SK-N-SH (cell line): ENCODE measurements at regions not wholly inside any gene's neighbourhood (a gene's known extent, or its start where the extent isn't known, plus 50 kb on each side); places are given as distances from the start of the nearest gene placed in this dataset.

Source experiments
- CTCF ChIA-PET: fragments of 300-600, 350-600 bp; formaldehyde crosslinking; extraction: SDS; loops from one replicate; lab custom pipeline; 2021; lab: Yijun Ruan, JAX
- POLR2A ChIA-PET: fragments of 350-600 bp; sonication (Branson Sonifier 250); formaldehyde crosslinking; extraction: SDS; loops from one replicate; lab custom pipeline; 2020; ENCODE audit warnings: antibody characterized with exemption, inconsistent platforms; lab: Yijun Ruan, JAX
- DNase-seq: peaks from one replicate; pipeline ENCODE4 v3.0.0; 2012
- H2AFZ ChIP-seq: fragments of 200-600 bp; sonication (generic); 2 replicates; pipeline ENCODE4 v1.8.1; 2016; ENCODE audit warnings: antibody characterized with exemption, mild to moderate bottlenecking, low read depth
- H3F3A ChIP-seq: fragments of 200-600 bp; sonication (generic); replicated peaks from 2 replicates; pipeline ENCODE3; 2016; ENCODE audit warnings: antibody characterized with exemption, mild to moderate bottlenecking; ENCODE audit not compliant: insufficient read depth
- H3K27ac ChIP-seq, 2 experiments: fragments of 200-500 bp in 1 of 2; fragments of 200-600 bp in 1 of 2; sonication (Bioruptor generic) in 1 of 2; sonication (generic), shearing (Covaris generic) in 1 of 2; 2 replicates each; pipeline versions ENCODE4 v1.5.1 to v1.6.1; 2014 to 2016; ENCODE audit warnings: low read depth in 2 of 2, inconsistent platforms in 1 of 2, low read length in 1 of 2, mild to moderate bottlenecking in 1 of 2, mixed read lengths in 1 of 2
- H3K27me3 ChIP-seq: fragments of 200-600 bp; sonication (generic), shearing (Covaris generic); 2 replicates; pipeline ENCODE4 v1.6.1; 2016; ENCODE audit warnings: mixed run types; ENCODE audit not compliant: insufficient read depth
- H3K36me3 ChIP-seq, 2 experiments: fragments of 200-500 bp in 1 of 2; fragments of 200-600 bp in 1 of 2; sonication (Bioruptor generic) in 1 of 2; sonication (generic) in 1 of 2; replicated peaks in 1 of 2; 2 replicates each; pipeline versions ENCODE3 to v1.5.1; 2014 to 2016; ENCODE audit warnings: low read length in 1 of 2, mild to moderate bottlenecking in 1 of 2; ENCODE audit not compliant: insufficient read depth in 2 of 2, control insufficient read depth in 1 of 2
- H3K4me1 ChIP-seq, 2 experiments: fragments of 200-500 bp in 1 of 2; fragments of 200-600 bp in 1 of 2; sonication (Bioruptor generic) in 1 of 2; sonication (generic), shearing (Covaris generic) in 1 of 2; 2 replicates each; pipeline versions ENCODE4 v1.5.1 to v1.6.1; 2014 to 2016; ENCODE audit warnings: low read depth in 1 of 2, low read length in 1 of 2, mixed run types in 1 of 2; ENCODE audit not compliant: insufficient read depth in 2 of 2, control insufficient read depth in 1 of 2
- H3K4me2 ChIP-seq: fragments of 200-600 bp; sonication (generic), shearing (Covaris generic); 2 replicates; pipeline ENCODE4 v1.6.1; 2017; ENCODE audit warnings: mixed run types
- H3K4me3 ChIP-seq, 2 experiments: fragments of 200-500 bp in 1 of 2; fragments of 200-600 bp in 1 of 2; sonication (Bioruptor generic) in 1 of 2; sonication (generic), shearing (Covaris generic) in 1 of 2; 2 replicates each; pipeline versions ENCODE4 v1.5.1 to v1.8.1; 2014 to 2016; ENCODE audit warnings: low read depth in 2 of 2, inconsistent platforms in 1 of 2, low read length in 1 of 2, mild to moderate bottlenecking in 1 of 2, mixed read lengths in 1 of 2, moderate library complexity in 1 of 2
- H3K79me2 ChIP-seq: fragments of 200-600 bp; sonication (generic); 2 replicates; pipeline ENCODE4 v1.8.1; 2017; ENCODE audit warnings: mild to moderate bottlenecking; ENCODE audit not compliant: insufficient read depth
- H3K9ac ChIP-seq: fragments of 200-600 bp; sonication (generic); 2 replicates; pipeline ENCODE4 v1.6.1; 2017; ENCODE audit warnings: mixed run types
- H3K9me2 ChIP-seq: fragments of 200-600 bp; sonication (generic); 2 replicates; pipeline ENCODE4 v1.6.1; 2017; ENCODE audit warnings: mixed run types
- H3K9me3 ChIP-seq: fragments of 200-600 bp; sonication (generic); 2 replicates; pipeline ENCODE4 v1.6.1; 2017; ENCODE audit warnings: mixed run types, mild to moderate bottlenecking, moderate library complexity
- H4K20me1 ChIP-seq: fragments of 200-600 bp; sonication (generic); 2 replicates; pipeline ENCODE4 v1.6.1; 2017; ENCODE audit warnings: mild to moderate bottlenecking, mixed run types; ENCODE audit not compliant: insufficient read depth
- EZH2phosphoT487 ChIP-seq: fragments of 200-600 bp; sonication (generic); IDR thresholded peaks from 2 replicates; pipeline ENCODE4 v1.6.1; 2017; ENCODE audit warnings: low read depth, mixed run types, mild to moderate bottlenecking, antibody characterized with exemption, moderate library complexity, borderline replicate concordance
- MEF2A ChIP-seq: IDR thresholded peaks from 2 replicates; pipeline ENCODE4 v1.4.0; 2012; ENCODE audit warnings: low read depth, borderline replicate concordance
- PBX3 ChIP-seq: IDR thresholded peaks from 2 replicates; pipeline ENCODE4; 2012
- ZBTB33 ChIP-seq: IDR thresholded peaks from 2 replicates; pipeline ENCODE4 v1.4.0; 2012; ENCODE audit warnings: low read depth, borderline replicate concordance
- WGBS: methylation state at CpG from one replicate; pipeline ENCODE4 v1.1.6; 2017; ENCODE audit warnings: low lambda C conversion rate; 5-methylcytosine and 5-hydroxymethylcytosine counted together
- TF ChIP-seq, protein P1 (sequence below): IDR thresholded peaks from 2 replicates; pipeline ENCODE4 v1.6.1; 2012; ENCODE audit warnings: mild to moderate bottlenecking, low read depth, low read length, moderate library complexity

DNA sequence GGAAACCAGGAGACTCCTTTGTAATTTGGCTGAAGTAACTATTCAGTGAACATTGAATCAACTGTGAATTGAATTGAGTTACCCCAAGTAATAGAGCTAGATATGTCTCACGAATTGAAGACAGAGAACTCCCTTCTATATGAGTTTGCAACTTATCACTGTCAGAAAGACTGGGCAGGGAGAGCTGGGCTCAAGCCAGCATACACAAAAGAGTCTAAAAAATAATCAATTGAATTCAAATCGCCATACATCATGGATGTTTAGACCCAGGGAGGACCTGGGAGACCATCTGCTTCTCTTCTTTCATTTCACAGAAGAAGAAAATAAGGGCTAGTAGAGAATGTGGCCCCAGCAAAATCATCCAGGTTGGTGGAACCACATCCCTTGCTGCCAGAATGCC, 503.1 kb upstream of the AUTS2 start:
- Histone ChIP-seq H4K20me1 (no peaks in the 10 kb centered on the region), H3K27me3 (no peaks in the 10 kb centered on the region), H2AFZ (no peak overlapping the region), H3K9ac (no peak overlapping the region), H3K4me3 (no peak overlapping the region), H3K4me1 (peaks cover 0 to 8% of the 10 kb centered on the region in 2 experiments; a peak in 1 of 4 replicates), H3K9me3 (no peaks in the 10 kb centered on the region), H3F3A (no peaks in the 10 kb centered on the region), H3K27ac (no peak overlapping the region), H3K4me2 (no peak overlapping the region), H3K9me2 (no peaks in the 10 kb centered on the region), H3K79me2 (no peaks in the 10 kb centered on the region), H3K36me3 (no peaks in the 10 kb centered on the region)
- DNase-seq = no peak
- TF ChIP-seq ZBTB33 (no peak), PBX3 (no peak)
- CTCF ChIA-PET = no interaction called here
- 12% methylated on average over 2 of the region's 2 CpGs for WGBS
- POLR2A ChIA-PET = no interaction called here

DNA sequence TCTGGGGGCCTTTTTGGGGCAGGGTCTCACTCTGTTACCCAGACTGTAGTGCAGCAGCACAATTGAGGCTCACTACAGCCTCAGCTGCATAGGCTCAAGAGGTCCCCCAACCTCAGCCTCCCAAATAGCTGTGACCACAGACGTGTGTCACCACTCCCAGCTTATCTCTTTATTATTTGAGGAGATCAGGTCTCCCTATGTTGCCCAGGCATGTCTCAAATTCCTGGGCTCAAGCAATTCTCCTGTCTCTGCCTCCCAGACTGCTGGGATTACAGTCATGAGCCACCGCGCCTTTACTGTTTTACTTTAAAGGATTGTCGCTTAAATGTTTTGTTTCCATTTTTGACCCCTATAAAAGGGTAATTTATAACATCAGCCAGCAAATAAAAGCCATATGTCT, 502.6 kb upstream of the AUTS2 start:
- no peaks in the 10 kb centered on the region for H3K9me2 ChIP-seq
- H3K9me3 ChIP-seq = no peaks in the 10 kb centered on the region
- no peaks in the 10 kb centered on the region for H3K36me3 ChIP-seq
- no peak overlapping the region for H2AFZ ChIP-seq
- H3F3A ChIP-seq = no peaks in the 10 kb centered on the region
- CTCF ChIA-PET = no interaction called here
- 59% methylated on average over 4 of the region's 4 CpGs for WGBS
- H3K9ac ChIP-seq = no peak overlapping the region
- no peak overlapping the region for H3K4me2 ChIP-seq
- POLR2A ChIA-PET = no interaction called here
- peaks cover 0 to 8% of the 10 kb centered on the region in 2 experiments; a peak in 1 of 4 replicates for H3K4me1 ChIP-seq
- no peak for DNase-seq
- no peak overlapping the region for H3K27ac ChIP-seq
- TF ChIP-seq EZH2phosphoT487 = no peak
- no peaks in the 10 kb centered on the region for H3K27me3 ChIP-seq
- H4K20me1 ChIP-seq = no peaks in the 10 kb centered on the region
- H3K79me2 ChIP-seq = no peaks in the 10 kb centered on the region
- H3K4me3 ChIP-seq = no peak overlapping the region

DNA sequence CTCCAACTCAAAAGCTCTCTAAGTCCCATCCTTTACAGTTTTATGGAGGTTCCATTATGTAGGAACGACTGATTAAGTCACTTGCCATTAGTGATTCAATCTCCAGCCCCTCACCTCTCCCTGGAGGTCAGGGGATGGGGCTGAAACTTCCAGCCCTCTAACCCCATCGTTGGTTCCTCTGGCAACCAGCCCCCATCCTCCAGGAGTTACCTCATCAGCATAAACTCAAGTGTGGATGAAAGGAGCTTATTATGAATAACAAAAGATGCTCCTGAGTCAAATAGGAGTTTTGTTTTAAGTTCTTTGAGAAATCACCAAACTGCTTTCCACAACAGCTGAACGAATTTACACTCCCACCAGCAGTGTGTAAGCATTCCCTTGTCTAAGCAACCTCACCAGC, 494.3 kb upstream of the AUTS2 start:
- Histone ChIP-seq H2AFZ (no peak overlapping the region), H3K9me3 (no peaks in the 10 kb centered on the region), H3K4me2 (no peak overlapping the region), H3K36me3 (no peaks in the 10 kb centered on the region), H3K79me2 (no peaks in the 10 kb centered on the region), H4K20me1 (no peaks in the 10 kb centered on the region), H3K4me3 (no peak overlapping the region), H3K27me3 (no peaks in the 10 kb centered on the region), H3K9me2 (no peaks in the 10 kb centered on the region), H3K9ac (no peak overlapping the region), H3K27ac (no peak overlapping the region), H3F3A (no peaks in the 10 kb centered on the region), H3K4me1 (no peaks in the 10 kb centered on the region)
- 12% methylated on average over 3 of the region's 3 CpGs for WGBS
- no peak for TF ChIP-seq MEF2A
- TF ChIP-seq, protein P1, sequence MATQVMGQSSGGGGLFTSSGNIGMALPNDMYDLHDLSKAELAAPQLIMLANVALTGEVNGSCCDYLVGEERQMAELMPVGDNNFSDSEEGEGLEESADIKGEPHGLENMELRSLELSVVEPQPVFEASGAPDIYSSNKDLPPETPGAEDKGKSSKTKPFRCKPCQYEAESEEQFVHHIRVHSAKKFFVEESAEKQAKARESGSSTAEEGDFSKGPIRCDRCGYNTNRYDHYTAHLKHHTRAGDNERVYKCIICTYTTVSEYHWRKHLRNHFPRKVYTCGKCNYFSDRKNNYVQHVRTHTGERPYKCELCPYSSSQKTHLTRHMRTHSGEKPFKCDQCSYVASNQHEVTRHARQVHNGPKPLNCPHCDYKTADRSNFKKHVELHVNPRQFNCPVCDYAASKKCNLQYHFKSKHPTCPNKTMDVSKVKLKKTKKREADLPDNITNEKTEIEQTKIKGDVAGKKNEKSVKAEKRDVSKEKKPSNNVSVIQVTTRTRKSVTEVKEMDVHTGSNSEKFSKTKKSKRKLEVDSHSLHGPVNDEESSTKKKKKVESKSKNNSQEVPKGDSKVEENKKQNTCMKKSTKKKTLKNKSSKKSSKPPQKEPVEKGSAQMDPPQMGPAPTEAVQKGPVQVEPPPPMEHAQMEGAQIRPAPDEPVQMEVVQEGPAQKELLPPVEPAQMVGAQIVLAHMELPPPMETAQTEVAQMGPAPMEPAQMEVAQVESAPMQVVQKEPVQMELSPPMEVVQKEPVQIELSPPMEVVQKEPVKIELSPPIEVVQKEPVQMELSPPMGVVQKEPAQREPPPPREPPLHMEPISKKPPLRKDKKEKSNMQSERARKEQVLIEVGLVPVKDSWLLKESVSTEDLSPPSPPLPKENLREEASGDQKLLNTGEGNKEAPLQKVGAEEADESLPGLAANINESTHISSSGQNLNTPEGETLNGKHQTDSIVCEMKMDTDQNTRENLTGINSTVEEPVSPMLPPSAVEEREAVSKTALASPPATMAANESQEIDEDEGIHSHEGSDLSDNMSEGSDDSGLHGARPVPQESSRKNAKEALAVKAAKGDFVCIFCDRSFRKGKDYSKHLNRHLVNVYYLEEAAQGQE = no peak
- CTCF ChIA-PET = no interaction called here
- no peak for DNase-seq
- POLR2A ChIA-PET = no interaction called here
